Keratinocyte (primary cell): ENCODE measurements at regions not wholly inside any gene's neighbourhood (a gene's known extent, or its start where the extent isn't known, plus 50 kb on each side); places are given as distances from the start of the nearest gene placed in this dataset.

ENCODE experiments used
- DNase-seq: peaks from one replicate; pipeline ENCODE4 v3.0.0-alpha.2; 2011; ENCODE audit warnings: low read depth, missing footprints, low spot score
- FAIRE-seq: peaks from 2 replicates; lab custom pipeline; 2011; peaks lifted over from hg19 to GRCh38; lab: Jason Lieb, UNC
- H2AFZ ChIP-seq: 2 replicates; pipeline ENCODE4 v1.6.0; 2012; ENCODE audit warnings: low read length, control low read depth, inconsistent platforms; ENCODE audit not compliant: control insufficient read depth
- H3K27ac ChIP-seq: 2 replicates; pipeline ENCODE4 v1.5.1; 2011; ENCODE audit warnings: low read length; ENCODE audit not compliant: control insufficient read depth, insufficient read depth
- H3K27me3 ChIP-seq: 3 replicates; pipeline ENCODE4 v1.6.0; 2011; ENCODE audit warnings: low read length; ENCODE audit not compliant: control insufficient read depth, insufficient read depth; ENCODE audit errors: extremely low read depth
- H3K36me3 ChIP-seq, 2 experiments: 2 replicates in 1 of 2; 3 replicates in 1 of 2; pipeline ENCODE4 v1.5.1; 2011; ENCODE audit warnings: low read length in 2 of 2, mild to moderate bottlenecking in 1 of 2; ENCODE audit not compliant: control insufficient read depth in 2 of 2, insufficient read depth in 2 of 2; ENCODE audit errors: extremely low read depth in 1 of 2
- H3K4me1 ChIP-seq: 3 replicates; pipeline ENCODE4 v1.5.1; 2011; ENCODE audit warnings: low read length; ENCODE audit not compliant: control insufficient read depth, insufficient read depth; ENCODE audit errors: extremely low read depth
- H3K4me2 ChIP-seq: 3 replicates; pipeline ENCODE4 v1.6.0; 2011; ENCODE audit warnings: low read depth, low read length; ENCODE audit not compliant: control insufficient read depth, insufficient read depth; ENCODE audit errors: extremely low read depth
- H3K4me3 ChIP-seq, 3 experiments: fragments of 200-600 bp in 1 of 3; sonication (generic) in 1 of 3; 2 replicates in 2 of 3; 3 replicates in 1 of 3; pipeline ENCODE4 v1.5.1; 2011 to 2016; ENCODE audit warnings: low read length in 3 of 3, mild to moderate bottlenecking in 3 of 3, control low read depth in 2 of 3, inconsistent platforms in 1 of 3, low read depth in 1 of 3, mixed read lengths in 1 of 3, mixed run types in 1 of 3, moderate library complexity in 1 of 3; ENCODE audit not compliant: control insufficient read depth in 2 of 3, insufficient read depth in 2 of 3; ENCODE audit errors: extremely low read depth in 1 of 3
- H3K79me2 ChIP-seq: 2 replicates; pipeline ENCODE4 v1.6.0; 2012; ENCODE audit warnings: low read length; ENCODE audit not compliant: control insufficient read depth, insufficient read depth
- H3K9ac ChIP-seq: 3 replicates; pipeline ENCODE4 v1.6.0; 2011; ENCODE audit warnings: low read length; ENCODE audit not compliant: control insufficient read depth, insufficient read depth; ENCODE audit errors: extremely low read depth
- H3K9me1 ChIP-seq: 3 replicates; pipeline ENCODE4 v1.6.0; 2011; ENCODE audit warnings: low read length; ENCODE audit not compliant: control insufficient read depth, insufficient read depth; ENCODE audit errors: extremely low read depth
- H3K9me3 ChIP-seq: 2 replicates; pipeline ENCODE4 v1.5.1; 2012; ENCODE audit warnings: low read depth, low read length; ENCODE audit not compliant: control insufficient read depth
- H4K20me1 ChIP-seq: 3 replicates; pipeline ENCODE4 v1.6.0; 2011; ENCODE audit warnings: low read length; ENCODE audit not compliant: control insufficient read depth, insufficient read depth; ENCODE audit errors: extremely low read depth
- CTCF ChIP-seq, 3 experiments: IDR thresholded peaks in 1 of 3; conservative IDR thresholded peaks in 1 of 3; optimal IDR thresholded peaks in 1 of 3; 2 replicates in 2 of 3; 3 replicates in 1 of 3; pipeline versions ENCODE3 to v1.5.1; 2011; ENCODE audit warnings: low read length in 3 of 3, mild to moderate bottlenecking in 3 of 3, moderate library complexity in 2 of 3, control low read depth in 1 of 3, inconsistent platforms in 1 of 3; ENCODE audit not compliant: insufficient read depth in 2 of 3; ENCODE audit errors: extremely low read depth in 1 of 3
- EZH2 ChIP-seq: IDR thresholded peaks from one replicate; pipeline ENCODE4 v1.6.1; 2012; ENCODE audit warnings: inconsistent platforms, mild to moderate bottlenecking, low read length, moderate library complexity
- dilution Hi-C: fragments of 300-500 bp; cut with MboI; formaldehyde crosslinking; loops from one replicate; pipeline ENCODE4 v1.7.0; 2020; ENCODE audit warnings: low sequenced_read_pairs; ENCODE audit not compliant: extremely low pct_ligation_motif_present

- H3K79me2 ChIP-seq = no peaks in the 10 kb centered on the region
- H3K4me1 ChIP-seq = no peaks in the 10 kb centered on the region
- H3K36me3 ChIP-seq = no peaks in the 10 kb centered on the region
- DNase-seq (no peak), FAIRE-seq (no peak)
- dilution Hi-C loops = no loop called here
- no peak overlapping the region for H3K27ac ChIP-seq
- no peak overlapping the region for H3K4me3 ChIP-seq
- no peaks in the 10 kb centered on the region for H3K27me3 ChIP-seq
- H3K4me2 ChIP-seq = no peak overlapping the region
- H4K20me1 ChIP-seq = no peaks in the 10 kb centered on the region
- no peak overlapping the region for H2AFZ ChIP-seq
- H3K9me1 ChIP-seq = no peaks in the 10 kb centered on the region
- TF ChIP-seq CTCF (optimal IDR thresholded peaks at IDR 0.05 in 1 of 3, IDR thresholded peaks at IDR 0.05 in 1 of 3, conservative IDR thresholded peaks at IDR 0.05 in 1 of 3; ENCODE audit: extremely low read depth in 1 of 3, insufficient read depth in 2 of 3, low read length in 3 of 3) (no peak), EZH2 (no peak)
- no peak overlapping the region for H3K9ac ChIP-seq
- peaks cover 3% of the 10 kb centered on the region for H3K9me3 ChIP-seq
Observed at GRCh38 chr2:3131636-3132326, 245.8 kb downstream of the EIPR1 start.

GRCh38 chr2:3130889-3131635 is 246.6 kb downstream of the EIPR1 start:
- no peak for FAIRE-seq
- Histone ChIP-seq H3K9ac (no peak overlapping the region), H3K36me3 (no peaks in the 10 kb centered on the region), H2AFZ (no peak overlapping the region), H3K4me3 (no peak overlapping the region), H3K27ac (no peak overlapping the region), H4K20me1 (no peaks in the 10 kb centered on the region), H3K9me1 (no peaks in the 10 kb centered on the region), H3K4me2 (no peak overlapping the region), H3K79me2 (no peaks in the 10 kb centered on the region), H3K9me3 (peaks cover 3% of the 10 kb centered on the region), H3K27me3 (no peaks in the 10 kb centered on the region), H3K4me1 (no peaks in the 10 kb centered on the region)
- TF ChIP-seq CTCF (optimal IDR thresholded peaks at IDR 0.05 in 1 of 3, IDR thresholded peaks at IDR 0.05 in 1 of 3, conservative IDR thresholded peaks at IDR 0.05 in 1 of 3; ENCODE audit: extremely low read depth in 1 of 3, insufficient read depth in 2 of 3, low read length in 3 of 3) (no peak), EZH2 (no peak)
- dilution Hi-C loops = no loop called here
- DNase-seq = no peak
